ENCODE measurements at regions not wholly inside any gene's neighbourhood (a gene's known extent, or its start where the extent isn't known, plus 50 kb on each side); places are given as distances from the start of the nearest gene placed in this dataset.

GRCh38 chr4:139606579-139607501 is 50.8 kb upstream of the SETD7 start (continued):
- TF ChIP-seq REST (tag by site-specific recombination; IDR thresholded peaks at IDR 0.05) = no peak
- TF ChIP-seq ZNF843 (tag by site-specific recombination; IDR thresholded peaks at IDR 0.05) = no peak
- no peak for TF ChIP-seq ZSCAN4 (tag by site-specific recombination; IDR thresholded peaks at IDR 0.05)
- TF ChIP-seq ZNF610 (tag by site-specific recombination; IDR thresholded peaks at IDR 0.05; ENCODE audit: borderline replicate concordance) = no peak
- no peak for TF ChIP-seq ZNF423 (tag by site-specific recombination; IDR thresholded peaks at IDR 0.05)
- TF ChIP-seq ZNF184 (tag by site-specific recombination; IDR thresholded peaks at IDR 0.05) = no peak
- TF ChIP-seq ZNF24 (tag by site-specific recombination; IDR thresholded peaks at IDR 0.05) = 0 out of 2 replicates have a peak, but pooled peaks have one; percentile 15
- TF ChIP-seq BCL11B (tag by site-specific recombination; IDR thresholded peaks at IDR 0.05; ENCODE audit: low read depth) = no peak
- no peak for TF ChIP-seq SCRT1 (tag by site-specific recombination; IDR thresholded peaks at IDR 0.05; ENCODE audit: borderline replicate concordance)
- no peak for TF ChIP-seq TCF7L2 (IDR thresholded peaks at IDR 0.05; ENCODE audit: borderline replicate concordance, low read depth, low read length)
- no peak for TF ChIP-seq RBAK (tag by site-specific recombination; IDR thresholded peaks at IDR 0.05)
- no peak for TF ChIP-seq SP2 (tag by site-specific recombination; IDR thresholded peaks at IDR 0.05)
- no peak for TF ChIP-seq ZNF488 (tag by site-specific recombination; IDR thresholded peaks at IDR 0.05)
- no peak for TF ChIP-seq ZFP41 (tag by site-specific recombination; IDR thresholded peaks at IDR 0.05; ENCODE audit: borderline replicate concordance)
- TF ChIP-seq ZNF311 (tag by site-specific recombination; IDR thresholded peaks at IDR 0.05; ENCODE audit: borderline replicate concordance) = no peak
- no peak for TF ChIP-seq ZNF16 (tag by site-specific recombination; IDR thresholded peaks at IDR 0.05; ENCODE audit: low read depth)
- TF ChIP-seq ZBTB11 (tag by site-specific recombination; conservative IDR thresholded peaks at IDR 0.05; ENCODE audit: low read depth) = no peak
- no peak for TF ChIP-seq ZNF2 (tag by site-specific recombination; IDR thresholded peaks at IDR 0.05)
- TF ChIP-seq OSR2 (tag by site-specific recombination; IDR thresholded peaks at IDR 0.05) = peak; percentile 62
- peak; percentile 50 for TF ChIP-seq ZNF629 (tag by site-specific recombination; IDR thresholded peaks at IDR 0.05)
- no peak for TF ChIP-seq ZNF473 (tag by site-specific recombination; IDR thresholded peaks at IDR 0.05)
- TF ChIP-seq ZIC2 (tag by site-specific recombination; IDR thresholded peaks at IDR 0.05) = no peak
- TF ChIP-seq ZNF148 (tag by site-specific recombination; IDR thresholded peaks at IDR 0.05; ENCODE audit: borderline replicate concordance) = no peak
- no peak for TF ChIP-seq ZNF19 (tag by site-specific recombination; IDR thresholded peaks at IDR 0.05; ENCODE audit: low read depth)
- no peak for TF ChIP-seq AEBP2 (tag by site-specific recombination; IDR thresholded peaks at IDR 0.05; ENCODE audit: borderline replicate concordance)
- no peak for TF ChIP-seq SP7 (tag by site-specific recombination; IDR thresholded peaks at IDR 0.05)
